Natural killer cell (primary cell): ENCODE measurements at regions not wholly inside any gene's neighbourhood (a gene's known extent, or its start where the extent isn't known, plus 50 kb on each side); places are given as distances from the start of the nearest gene placed in this dataset.

ENCODE experiments used
- ATAC-seq, 3 donors: fragments of 150-1000 bp in 2 of 3; fragments of 200-7000 bp in 1 of 3; cut with Tn5 transposase; 1 replicate in 1 of 3; 2 replicates in 2 of 3; pipeline ENCODE4 v1.10.0; 2021; ENCODE audit warnings: mild to moderate bottlenecking in 2 of 3, moderate library complexity in 2 of 3
- DNase-seq, 2 donors: peaks; one replicate each; pipeline versions ENCODE4 v3.0.0 to v3.0.0-alpha.2; 2013 to 2021; ENCODE audit warnings: mixed read lengths in 1 of 2
- H3K27ac ChIP-seq: one replicate; pipeline ENCODE4 v1.5.1; 2013; ENCODE audit warnings: mild to moderate bottlenecking, low read length
- H3K27me3 ChIP-seq: one replicate; pipeline ENCODE4 v1.6.1; 2013; ENCODE audit warnings: low read length; ENCODE audit not compliant: control insufficient read depth, insufficient read depth
- H3K36me3 ChIP-seq: one replicate; pipeline ENCODE4 v1.6.1; 2013; ENCODE audit warnings: low read length; ENCODE audit not compliant: control insufficient read depth, insufficient read depth
- H3K4me1 ChIP-seq: one replicate; pipeline ENCODE4 v1.6.1; 2013; ENCODE audit warnings: low read length; ENCODE audit not compliant: control insufficient read depth, insufficient read depth
- H3K4me3 ChIP-seq: one replicate; pipeline ENCODE4 v1.5.1; 2013; ENCODE audit warnings: low read length
- H3K9me3 ChIP-seq: one replicate; pipeline ENCODE4 v1.6.1; 2013; ENCODE audit warnings: low read length; ENCODE audit not compliant: control insufficient read depth, insufficient read depth
- H3K27ac Mint-ChIP-seq, 2 donors: one replicate each; pipeline ENCODE4 v1.8.0; 2022; ENCODE audit warnings: mild to moderate bottlenecking in 2 of 2, mixed read lengths in 2 of 2, moderate library complexity in 1 of 2
- H3K27me3 Mint-ChIP-seq, 2 donors: one replicate each; pipeline ENCODE4 v1.8.0; 2022; ENCODE audit warnings: low read depth in 2 of 2, mixed read lengths in 2 of 2
- H3K36me3 Mint-ChIP-seq: one replicate; pipeline ENCODE4 v1.8.0; 2022; ENCODE audit warnings: mixed read lengths
- H3K4me1 Mint-ChIP-seq, 2 donors: one replicate each; pipeline ENCODE4 v1.8.0; 2022; ENCODE audit warnings: mixed read lengths in 2 of 2
- H3K4me3 Mint-ChIP-seq: one replicate; pipeline ENCODE4 v1.8.0; 2022; ENCODE audit warnings: mild to moderate bottlenecking, moderate library complexity, mixed read lengths
- H3K9me3 Mint-ChIP-seq, 2 donors: one replicate each; pipeline ENCODE4 v1.8.0; 2022; ENCODE audit warnings: mixed read lengths in 2 of 2
- WGBS: methylation state at CpG from one replicate; pipeline ENCODE4 v1.1.7; 2013; ENCODE audit warnings: missing lambda C conversion rate; ENCODE audit not compliant: insufficient coverage; 5-methylcytosine and 5-hydroxymethylcytosine counted together
- intact Hi-C: fragments of 100-400 bp; cut with micrococcal nuclease; formaldehyde crosslinking; loops from one replicate; pipeline ENCODE4 v1.14.2; 2022
- TF ChIP-seq, protein P1 (sequence below): fragments of 200-600 bp; IDR thresholded peaks from one replicate; pipeline ENCODE4 v1.8.0; 2022; ENCODE audit warnings: antibody characterized with exemption

DNA sequence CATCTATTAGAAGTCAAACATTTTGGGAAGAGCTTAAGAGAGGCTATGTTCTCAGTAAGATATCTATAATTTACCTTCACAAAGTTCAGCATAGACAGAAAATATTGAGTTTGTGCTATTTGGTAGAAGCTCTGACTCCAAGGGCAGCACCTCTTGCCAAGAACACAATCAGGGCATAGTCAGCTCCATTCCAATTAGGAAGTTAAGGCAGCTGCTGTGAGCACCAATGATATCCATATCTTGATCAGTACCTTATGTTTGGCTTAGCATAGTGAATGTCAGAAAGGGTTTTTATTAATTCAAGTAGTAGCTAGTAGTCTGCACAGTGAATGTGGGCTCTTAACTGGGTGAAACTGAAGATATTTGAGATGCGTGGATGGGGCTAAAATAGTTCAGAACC lies 86.4 kb upstream of the SPRED2 start:
- Mint-ChIP-seq H3K9me3 (no peaks in the 10 kb centered on the region), H3K36me3 (no peaks in the 10 kb centered on the region), H3K4me1 (no peaks in the 10 kb centered on the region), H3K4me3 (no peak overlapping the region), H3K27ac (no peak overlapping the region), H3K27me3 (peaks cover 2 to 14% of the 10 kb centered on the region in 2 donors)
- no CpG with 5 or more reads among the region's 1 CpG for WGBS
- intact Hi-C loops, result no loop called here
- Histone ChIP-seq H3K36me3 (no peaks in the 10 kb centered on the region), H3K4me1 (no peaks in the 10 kb centered on the region), H3K27me3 (no peaks in the 10 kb centered on the region), H3K27ac (no peak overlapping the region), H3K9me3 (no peaks in the 10 kb centered on the region), H3K4me3 (no peak overlapping the region)
- no peak for ATAC-seq
- DNase-seq, result no peak
- TF ChIP-seq, protein P1, sequence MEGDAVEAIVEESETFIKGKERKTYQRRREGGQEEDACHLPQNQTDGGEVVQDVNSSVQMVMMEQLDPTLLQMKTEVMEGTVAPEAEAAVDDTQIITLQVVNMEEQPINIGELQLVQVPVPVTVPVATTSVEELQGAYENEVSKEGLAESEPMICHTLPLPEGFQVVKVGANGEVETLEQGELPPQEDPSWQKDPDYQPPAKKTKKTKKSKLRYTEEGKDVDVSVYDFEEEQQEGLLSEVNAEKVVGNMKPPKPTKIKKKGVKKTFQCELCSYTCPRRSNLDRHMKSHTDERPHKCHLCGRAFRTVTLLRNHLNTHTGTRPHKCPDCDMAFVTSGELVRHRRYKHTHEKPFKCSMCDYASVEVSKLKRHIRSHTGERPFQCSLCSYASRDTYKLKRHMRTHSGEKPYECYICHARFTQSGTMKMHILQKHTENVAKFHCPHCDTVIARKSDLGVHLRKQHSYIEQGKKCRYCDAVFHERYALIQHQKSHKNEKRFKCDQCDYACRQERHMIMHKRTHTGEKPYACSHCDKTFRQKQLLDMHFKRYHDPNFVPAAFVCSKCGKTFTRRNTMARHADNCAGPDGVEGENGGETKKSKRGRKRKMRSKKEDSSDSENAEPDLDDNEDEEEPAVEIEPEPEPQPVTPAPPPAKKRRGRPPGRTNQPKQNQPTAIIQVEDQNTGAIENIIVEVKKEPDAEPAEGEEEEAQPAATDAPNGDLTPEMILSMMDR, result no peak

GRCh38 chr2:65514555-65515195 lies 82.3 kb upstream of the SPRED2 start:
- no peaks in the 10 kb centered on the region for H3K4me1 ChIP-seq
- no peaks in the 10 kb centered on the region for H3K36me3 ChIP-seq
- no peaks in the 10 kb centered on the region for H3K9me3 Mint-ChIP-seq
- 71% methylated on average over 3 of the region's 4 CpGs for WGBS
- H3K27ac ChIP-seq, result no peak overlapping the region
- intact Hi-C loops, result no loop called here
- H3K4me3 ChIP-seq, result no peak overlapping the region
- peaks cover 2 to 17% of the 10 kb centered on the region in 2 donors for H3K27me3 Mint-ChIP-seq
- no peaks in the 10 kb centered on the region for H3K4me1 Mint-ChIP-seq
- ATAC-seq, result no peak
- no peaks in the 10 kb centered on the region for H3K27me3 ChIP-seq
- TF ChIP-seq, protein P1, result no peak
- no peak overlapping the region for H3K27ac Mint-ChIP-seq
- no peaks in the 10 kb centered on the region for H3K36me3 Mint-ChIP-seq
- no peak overlapping the region for H3K4me3 Mint-ChIP-seq
- DNase-seq, result no peak
- H3K9me3 ChIP-seq, result no peaks in the 10 kb centered on the region

DNA sequence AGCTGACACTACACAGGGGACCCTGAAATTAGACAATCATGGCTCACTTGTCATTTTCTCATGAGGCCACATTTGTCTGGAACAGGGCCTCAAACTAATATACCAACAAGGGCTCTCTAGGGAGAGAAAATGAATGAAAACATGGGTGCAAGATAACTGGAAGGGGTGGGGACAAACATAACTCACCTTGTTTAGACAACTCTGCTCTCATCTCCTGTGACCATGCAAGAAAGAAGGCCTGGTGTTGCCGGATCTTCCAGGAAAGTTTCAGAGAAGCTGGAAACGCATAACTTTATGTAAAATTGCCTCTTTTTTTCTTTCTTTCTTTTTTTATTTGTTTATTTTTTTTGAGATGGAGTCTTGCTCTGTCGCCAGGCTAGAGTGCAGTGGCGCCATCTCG lies 80.4 kb upstream of the SPRED2 start:
- Mint-ChIP-seq H3K4me1 (no peaks in the 10 kb centered on the region), H3K4me3 (no peak overlapping the region), H3K27ac (no peak overlapping the region), H3K27me3 (peaks cover 8 to 17% of the 10 kb centered on the region in 2 donors), H3K9me3 (no peaks in the 10 kb centered on the region), H3K36me3 (no peaks in the 10 kb centered on the region)
- TF ChIP-seq, protein P1, result no peak
- Histone ChIP-seq H3K27me3 (no peaks in the 10 kb centered on the region), H3K4me1 (no peaks in the 10 kb centered on the region), H3K36me3 (no peaks in the 10 kb centered on the region), H3K9me3 (no peaks in the 10 kb centered on the region), H3K27ac (no peak overlapping the region), H3K4me3 (no peak overlapping the region)
- 96% methylated on average over 5 of the region's 5 CpGs for WGBS
- intact Hi-C loops, result no loop called here
- DNase-seq (no peak), ATAC-seq (no peak)

DNA sequence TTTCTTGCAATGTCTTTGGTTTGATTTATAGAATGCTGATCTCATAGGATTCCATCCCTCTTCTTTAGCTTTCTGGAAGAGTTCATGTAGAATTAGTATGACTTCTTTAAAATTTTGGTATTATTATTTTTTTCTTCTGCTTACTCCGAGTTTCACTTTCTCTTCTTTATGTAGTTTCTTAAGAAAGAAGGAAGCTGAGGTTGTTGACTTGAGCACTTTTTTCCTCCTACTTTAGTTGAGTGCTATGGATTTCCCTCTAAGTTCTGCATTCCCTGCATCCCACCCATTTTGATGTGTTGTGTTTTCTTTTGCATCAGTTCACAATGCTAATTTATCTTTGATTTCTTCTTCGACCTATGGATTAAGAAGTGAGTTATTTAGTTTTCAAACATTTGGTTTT lies 78.9 kb upstream of the SPRED2 start:
- Histone ChIP-seq H3K9me3 (no peaks in the 10 kb centered on the region), H3K36me3 (no peaks in the 10 kb centered on the region), H3K27ac (no peak overlapping the region), H3K27me3 (no peaks in the 10 kb centered on the region), H3K4me1 (no peaks in the 10 kb centered on the region), H3K4me3 (no peak overlapping the region)
- Mint-ChIP-seq H3K27ac (no peak overlapping the region), H3K4me3 (no peak overlapping the region), H3K27me3 (peaks cover 12 to 21% of the 10 kb centered on the region in 2 donors), H3K36me3 (no peaks in the 10 kb centered on the region), H3K4me1 (no peaks in the 10 kb centered on the region), H3K9me3 (no peaks in the 10 kb centered on the region)
- intact Hi-C loops, result no loop called here
- no peak for DNase-seq
- ATAC-seq, result no peak
- WGBS, result no CpG with 5 or more reads among the region's 2 CpGs
- TF ChIP-seq, protein P1, result no peak
